ENCODE measurements at regions not wholly inside any gene's neighbourhood (a gene's known extent, or its start where the extent isn't known, plus 50 kb on each side); places are given as distances from the start of the nearest gene placed in this dataset.
A peak's percentile ranks its signal among the peaks of the same experiment; 100 is the strongest.
"Not testable (repeated sequence)": the region's sequence is repeated elsewhere in the genome, so short reads cannot be mapped to it uniquely, and the experiment has no call there.

- H3K27me3 ChIP-seq (ENCODE audit: insufficient read depth, low read length); H3K4me1 ChIP-seq (ENCODE audit: insufficient read depth, low read length); H2AFZ ChIP-seq (ENCODE audit: low read depth, low read length); H3K36me3 ChIP-seq (ENCODE audit: insufficient read depth, low read length); H3K9me3 ChIP-seq (ENCODE audit: low read length): not testable (repeated sequence)
- peak overlapping the region; percentile 46 for H3K4me3 ChIP-seq (ENCODE audit: low read length)
Measured at GRCh38 chr1:223992456-223993246, 121.3 kb upstream of the FBXO28 start.

GRCh38 chr1:223991297-223991857, 122.5 kb upstream of the FBXO28 start:
- not testable (repeated sequence) for H3K27me3 ChIP-seq (ENCODE audit: insufficient read depth, low read length); H3K9me3 ChIP-seq (ENCODE audit: low read length)

GRCh38 chr1:223961985-223962384, 116.2 kb upstream of the TP53BP2 start:
- not testable (repeated sequence) for H3K4me3 ChIP-seq (ENCODE audit: low read length); H3K27me3 ChIP-seq (ENCODE audit: insufficient read depth, low read length); H2AFZ ChIP-seq (ENCODE audit: low read depth, low read length); H3K4me1 ChIP-seq (ENCODE audit: insufficient read depth, low read length); H3K36me3 ChIP-seq (ENCODE audit: insufficient read depth, low read length); H3K9me3 ChIP-seq (ENCODE audit: low read length)

More at GRCh38 chr1:223991297-223991857, 122.5 kb upstream of the FBXO28 start:
- H3K4me1 ChIP-seq (ENCODE audit: insufficient read depth, low read length); H2AFZ ChIP-seq (ENCODE audit: low read depth, low read length); H3K4me3 ChIP-seq (ENCODE audit: low read length); H3K36me3 ChIP-seq (ENCODE audit: insufficient read depth, low read length): not testable (repeated sequence)

GRCh38 chr1:223952801-223953200, 107.1 kb upstream of the TP53BP2 start:
- not testable (repeated sequence) for H2AFZ ChIP-seq (ENCODE audit: low read depth, low read length); H3K4me1 ChIP-seq (ENCODE audit: insufficient read depth, low read length); H3K9me3 ChIP-seq (ENCODE audit: low read length); H3K4me3 ChIP-seq (ENCODE audit: low read length); H3K36me3 ChIP-seq (ENCODE audit: insufficient read depth, low read length); H3K27me3 ChIP-seq (ENCODE audit: insufficient read depth, low read length)

- H2AFZ ChIP-seq (ENCODE audit: low read depth, low read length); H3K27me3 ChIP-seq (ENCODE audit: insufficient read depth, low read length); H3K4me3 ChIP-seq (ENCODE audit: low read length); H3K9me3 ChIP-seq (ENCODE audit: low read length); H3K4me1 ChIP-seq (ENCODE audit: insufficient read depth, low read length); H3K36me3 ChIP-seq (ENCODE audit: insufficient read depth, low read length): not testable (repeated sequence)
Measured at GRCh38 chr1:223951551-223951950, 105.8 kb upstream of the TP53BP2 start.

- not testable (repeated sequence) for H3K27me3 ChIP-seq (ENCODE audit: insufficient read depth, low read length); H3K4me1 ChIP-seq (ENCODE audit: insufficient read depth, low read length); H3K4me3 ChIP-seq (ENCODE audit: low read length); H2AFZ ChIP-seq (ENCODE audit: low read depth, low read length); H3K9me3 ChIP-seq (ENCODE audit: low read length); H3K36me3 ChIP-seq (ENCODE audit: insufficient read depth, low read length)
Measured at GRCh38 chr1:223949944-223950343, 104.2 kb upstream of the TP53BP2 start.

- H3K27me3 ChIP-seq (ENCODE audit: insufficient read depth, low read length); H2AFZ ChIP-seq (ENCODE audit: low read depth, low read length); H3K4me3 ChIP-seq (ENCODE audit: low read length); H3K4me1 ChIP-seq (ENCODE audit: insufficient read depth, low read length); H3K9me3 ChIP-seq (ENCODE audit: low read length); H3K36me3 ChIP-seq (ENCODE audit: insufficient read depth, low read length): not testable (repeated sequence)
Measured at GRCh38 chr1:223948041-223948440, 102.3 kb upstream of the TP53BP2 start.

- H2AFZ ChIP-seq (ENCODE audit: low read depth, low read length); H3K4me1 ChIP-seq (ENCODE audit: insufficient read depth, low read length); H3K9me3 ChIP-seq (ENCODE audit: low read length): not testable (repeated sequence)
Measured at GRCh38 chr1:223936592-223936991, 90.8 kb upstream of the TP53BP2 start.

GRCh38 chr1:223931476-223931875, 85.7 kb upstream of the TP53BP2 start:
- not testable (repeated sequence) for H3K4me1 ChIP-seq (ENCODE audit: insufficient read depth, low read length); H3K9me3 ChIP-seq (ENCODE audit: low read length); H3K4me3 ChIP-seq (ENCODE audit: low read length); H2AFZ ChIP-seq (ENCODE audit: low read depth, low read length); H3K27me3 ChIP-seq (ENCODE audit: insufficient read depth, low read length); H3K36me3 ChIP-seq (ENCODE audit: insufficient read depth, low read length)

More at GRCh38 chr1:223936592-223936991, 90.8 kb upstream of the TP53BP2 start:
- H3K27me3 ChIP-seq (ENCODE audit: insufficient read depth, low read length); H3K36me3 ChIP-seq (ENCODE audit: insufficient read depth, low read length); H3K4me3 ChIP-seq (ENCODE audit: low read length): not testable (repeated sequence)

GRCh38 chr1:223920805-223921204, 75.1 kb upstream of the TP53BP2 start:
- not testable (repeated sequence) for H3K27me3 ChIP-seq (ENCODE audit: insufficient read depth, low read length); H3K4me1 ChIP-seq (ENCODE audit: insufficient read depth, low read length); H3K36me3 ChIP-seq (ENCODE audit: insufficient read depth, low read length); H3K9me3 ChIP-seq (ENCODE audit: low read length); H2AFZ ChIP-seq (ENCODE audit: low read depth, low read length); H3K4me3 ChIP-seq (ENCODE audit: low read length)

GRCh38 chr1:223915476-223915875, 69.7 kb upstream of the TP53BP2 start:
- not testable (repeated sequence) for H3K27me3 ChIP-seq (ENCODE audit: insufficient read depth, low read length); H3K4me1 ChIP-seq (ENCODE audit: insufficient read depth, low read length); H3K9me3 ChIP-seq (ENCODE audit: low read length); H3K4me3 ChIP-seq (ENCODE audit: low read length); H3K36me3 ChIP-seq (ENCODE audit: insufficient read depth, low read length); H2AFZ ChIP-seq (ENCODE audit: low read depth, low read length)

GRCh38 chr1:223913715-223914114, 68.0 kb upstream of the TP53BP2 start:
- H2AFZ ChIP-seq (ENCODE audit: low read depth, low read length); H3K4me3 ChIP-seq (ENCODE audit: low read length); H3K9me3 ChIP-seq (ENCODE audit: low read length); H3K36me3 ChIP-seq (ENCODE audit: insufficient read depth, low read length); H3K4me1 ChIP-seq (ENCODE audit: insufficient read depth, low read length); H3K27me3 ChIP-seq (ENCODE audit: insufficient read depth, low read length): not testable (repeated sequence)

- not testable (repeated sequence) for H3K4me1 ChIP-seq (ENCODE audit: insufficient read depth, low read length); H3K9me3 ChIP-seq (ENCODE audit: low read length); H3K4me3 ChIP-seq (ENCODE audit: low read length); H3K36me3 ChIP-seq (ENCODE audit: insufficient read depth, low read length); H2AFZ ChIP-seq (ENCODE audit: low read depth, low read length); H3K27me3 ChIP-seq (ENCODE audit: insufficient read depth, low read length)
Measured at GRCh38 chr1:223907943-223908587, 62.3 kb upstream of the TP53BP2 start.

GRCh38 chr1:223903221-223903620, 57.5 kb upstream of the TP53BP2 start:
- H2AFZ ChIP-seq (ENCODE audit: low read depth, low read length); H3K4me3 ChIP-seq (ENCODE audit: low read length); H3K4me1 ChIP-seq (ENCODE audit: insufficient read depth, low read length); H3K27me3 ChIP-seq (ENCODE audit: insufficient read depth, low read length); H3K9me3 ChIP-seq (ENCODE audit: low read length); H3K36me3 ChIP-seq (ENCODE audit: insufficient read depth, low read length): not testable (repeated sequence)
